ENCODE measurements at regions not wholly inside any gene's neighbourhood (a gene's known extent, or its start where the extent isn't known, plus 50 kb on each side); places are given as distances from the start of the nearest gene placed in this dataset.

DNA sequence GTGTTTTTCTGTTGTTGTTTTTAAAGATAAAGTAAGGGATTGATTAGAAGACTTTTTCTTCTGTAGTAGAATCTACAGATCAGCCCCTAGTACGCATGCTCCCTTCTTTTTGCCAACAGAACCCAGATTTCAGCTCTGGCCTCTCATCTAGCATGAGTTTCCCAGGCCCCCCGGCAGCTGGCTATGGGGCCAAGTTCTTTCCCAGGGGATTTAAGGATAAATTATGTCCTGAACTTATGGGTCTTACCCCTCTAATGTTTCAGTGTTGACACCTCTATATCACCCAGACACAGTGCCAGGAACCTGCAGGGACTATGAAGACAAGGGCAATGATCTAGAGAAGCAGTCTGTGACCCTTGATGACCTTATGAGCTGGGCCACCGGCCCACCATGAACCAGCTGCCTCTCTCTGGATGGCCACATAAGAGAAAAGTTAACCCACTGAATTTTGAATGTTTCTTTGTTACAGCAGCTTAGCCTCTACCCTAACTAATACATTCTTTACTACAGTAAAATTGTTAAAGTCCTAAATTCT lies 150.5 kb downstream of the UNC5CL start:
- no peak for TF ChIP-seq CBFB (CRISPR knock-in tag; IDR thresholded peaks at IDR 0.05; ENCODE audit: low read depth)
- TF ChIP-seq CTCF (IDR thresholded peaks at IDR 0.05), result no peak
- no peak for TF ChIP-seq ZMAT4 (CRISPR knock-in tag; IDR thresholded peaks at IDR 0.05)
